Esophagus muscularis mucosa (tissue), 4 donors: ENCODE measurements at regions not wholly inside any gene's neighbourhood (a gene's known extent, or its start where the extent isn't known, plus 50 kb on each side); places are given as distances from the start of the nearest gene placed in this dataset.

Source experiments
- DNase-seq: peaks from one replicate; pipeline ENCODE4 v3.0.0-alpha.2; 2017; ENCODE audit errors: extremely low spot score
- H3K27ac ChIP-seq, 4 donors: fragments of 200-600 bp; sonication (generic); replicated peaks in 1 of 4; 1 replicate in 3 of 4; 2 replicates in 1 of 4; pipeline ENCODE4 v1.5.1; 2016 to 2019; ENCODE audit warnings: mild to moderate bottlenecking in 1 of 4
- H3K27me3 ChIP-seq, 4 donors: fragments of 200-600 bp; sonication (generic); one replicate each; pipeline versions ENCODE4 v1.5.1 to v1.6.0; 2016 to 2019
- H3K36me3 ChIP-seq, 4 donors: fragments of 200-600 bp; sonication (generic); one replicate each; pipeline ENCODE4 v1.5.1; 2016 to 2019
- H3K4me1 ChIP-seq, 4 donors: fragments of 200-600 bp; sonication (generic); one replicate each; pipeline ENCODE4 v1.5.1; 2016 to 2019
- H3K4me3 ChIP-seq, 4 donors: fragments of 200-600 bp; sonication (generic); 1 replicate in 2 of 4; 2 replicates in 2 of 4; pipeline ENCODE4 v1.5.1; 2016 to 2019; ENCODE audit warnings: mild to moderate bottlenecking in 4 of 4, moderate library complexity in 1 of 4
- H3K9me3 ChIP-seq, 4 donors: fragments of 200-600 bp; sonication (generic); 1 replicate in 3 of 4; 2 replicates in 1 of 4; pipeline ENCODE4 v1.5.1; 2016 to 2019
- EP300 ChIP-seq: sonication (generic); formaldehyde crosslinking; IDR thresholded peaks from one replicate; pipeline ENCODE4 v1.6.1; 2017; ENCODE audit warnings: antibody characterized with exemption
- POLR2A ChIP-seq: fragments of 450-650 bp; IDR thresholded peaks from one replicate; pipeline ENCODE4 v1.6.1; 2017; ENCODE audit warnings: antibody characterized with exemption, moderate library complexity, mild to moderate bottlenecking, low read depth
- POLR2AphosphoS5 ChIP-seq, 2 donors: sonication (generic); formaldehyde crosslinking; IDR thresholded peaks; one replicate each; pipeline ENCODE4 v1.6.1; 2017; ENCODE audit warnings: antibody characterized with exemption in 2 of 2
- WGBS: methylation state at CpG from one replicate; pipeline ENCODE4 v1.1.5; 2018; 5-methylcytosine and 5-hydroxymethylcytosine counted together
- intact Hi-C: fragments of 100-400 bp; cut with DNase I; formaldehyde crosslinking; loops from one replicate; pipeline ENCODE4 v1.15.1; 2023
- TF ChIP-seq, protein P1 (sequence below), 3 experiments: fragments of 200-600 bp in 2 of 3; fragments of 450-650 bp in 1 of 3; sonication (generic) in 2 of 3; IDR thresholded peaks; one replicate each; pipeline ENCODE4 v1.5.1; 2017 to 2019; ENCODE audit warnings: antibody characterized with exemption in 3 of 3, mild to moderate bottlenecking in 2 of 3, moderate library complexity in 1 of 3

DNA sequence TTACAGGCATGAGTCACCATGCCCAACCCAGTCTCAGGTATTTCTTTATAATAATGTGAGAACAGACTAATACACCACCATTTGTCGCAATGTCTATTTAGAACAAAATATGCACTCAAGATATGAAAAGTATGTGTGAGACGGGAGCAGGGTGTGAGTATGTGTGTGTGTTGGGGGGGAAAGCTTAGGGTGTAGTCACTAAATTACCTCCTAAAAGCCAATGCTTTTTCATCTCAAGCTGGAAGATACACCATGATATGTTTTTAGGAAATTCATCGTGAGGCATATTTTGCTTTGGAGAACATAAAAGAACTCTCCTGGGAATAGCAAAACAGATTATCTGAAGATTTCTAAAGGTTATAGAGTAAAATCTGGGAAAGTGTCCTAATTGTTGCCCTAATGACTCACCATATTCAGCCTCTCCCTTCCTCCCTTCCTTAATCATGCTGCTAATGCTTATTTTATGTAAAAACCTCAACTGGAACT lies 262.7 kb downstream of the PDHA2 start:
- intact Hi-C loops: no loop called here
- TF ChIP-seq POLR2AphosphoS5 (IDR thresholded peaks at IDR 0.05) (no peak), EP300 (no peak), POLR2A (no peak)
- TF ChIP-seq, protein P1, sequence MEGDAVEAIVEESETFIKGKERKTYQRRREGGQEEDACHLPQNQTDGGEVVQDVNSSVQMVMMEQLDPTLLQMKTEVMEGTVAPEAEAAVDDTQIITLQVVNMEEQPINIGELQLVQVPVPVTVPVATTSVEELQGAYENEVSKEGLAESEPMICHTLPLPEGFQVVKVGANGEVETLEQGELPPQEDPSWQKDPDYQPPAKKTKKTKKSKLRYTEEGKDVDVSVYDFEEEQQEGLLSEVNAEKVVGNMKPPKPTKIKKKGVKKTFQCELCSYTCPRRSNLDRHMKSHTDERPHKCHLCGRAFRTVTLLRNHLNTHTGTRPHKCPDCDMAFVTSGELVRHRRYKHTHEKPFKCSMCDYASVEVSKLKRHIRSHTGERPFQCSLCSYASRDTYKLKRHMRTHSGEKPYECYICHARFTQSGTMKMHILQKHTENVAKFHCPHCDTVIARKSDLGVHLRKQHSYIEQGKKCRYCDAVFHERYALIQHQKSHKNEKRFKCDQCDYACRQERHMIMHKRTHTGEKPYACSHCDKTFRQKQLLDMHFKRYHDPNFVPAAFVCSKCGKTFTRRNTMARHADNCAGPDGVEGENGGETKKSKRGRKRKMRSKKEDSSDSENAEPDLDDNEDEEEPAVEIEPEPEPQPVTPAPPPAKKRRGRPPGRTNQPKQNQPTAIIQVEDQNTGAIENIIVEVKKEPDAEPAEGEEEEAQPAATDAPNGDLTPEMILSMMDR (IDR thresholded peaks at IDR 0.05): no peak
- Histone ChIP-seq H3K27me3 (no peaks in the 10 kb centered on the region), H3K4me1 (no peaks in the 10 kb centered on the region), H3K4me3 (no peak overlapping the region), H3K36me3 (no peaks in the 10 kb centered on the region), H3K9me3 (no peaks in the 10 kb centered on the region), H3K27ac (no peak overlapping the region)
- no peak for DNase-seq
- 82% methylated on average over 3 of the region's 3 CpGs for WGBS

DNA sequence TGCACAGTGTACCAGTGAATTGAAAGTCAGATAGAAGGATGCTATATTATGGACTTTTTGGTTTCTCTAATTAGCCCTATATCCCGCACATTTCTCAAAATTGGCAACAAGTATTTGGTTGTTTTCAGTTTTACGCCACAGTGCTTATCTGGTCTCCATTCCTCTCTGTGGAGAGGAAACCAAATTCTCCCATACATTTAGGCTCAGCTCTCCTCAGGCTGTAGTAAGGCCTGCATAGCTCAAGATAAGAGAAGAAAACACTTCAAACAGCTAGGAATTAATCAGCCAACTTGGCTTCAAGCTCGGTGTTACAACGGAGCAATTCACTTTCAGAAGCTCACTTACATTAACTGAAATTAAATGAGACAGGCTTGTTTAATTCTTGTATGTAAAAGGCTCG lies 263.2 kb downstream of the PDHA2 start:
- 64% methylated on average over 5 of the region's 5 CpGs for WGBS
- TF ChIP-seq POLR2AphosphoS5 (IDR thresholded peaks at IDR 0.05): no peak
- no peak for TF ChIP-seq POLR2A
- TF ChIP-seq, protein P1 (IDR thresholded peaks at IDR 0.05): no peak
- no peak for TF ChIP-seq EP300
- H3K4me1 ChIP-seq: no peaks in the 10 kb centered on the region
- no peak overlapping the region for H3K4me3 ChIP-seq
- H3K9me3 ChIP-seq: no peaks in the 10 kb centered on the region
- intact Hi-C loops: no loop called here
- DNase-seq: no peak
- no peaks in the 10 kb centered on the region for H3K36me3 ChIP-seq
- no peaks in the 10 kb centered on the region for H3K27me3 ChIP-seq
- no peak overlapping the region for H3K27ac ChIP-seq

DNA sequence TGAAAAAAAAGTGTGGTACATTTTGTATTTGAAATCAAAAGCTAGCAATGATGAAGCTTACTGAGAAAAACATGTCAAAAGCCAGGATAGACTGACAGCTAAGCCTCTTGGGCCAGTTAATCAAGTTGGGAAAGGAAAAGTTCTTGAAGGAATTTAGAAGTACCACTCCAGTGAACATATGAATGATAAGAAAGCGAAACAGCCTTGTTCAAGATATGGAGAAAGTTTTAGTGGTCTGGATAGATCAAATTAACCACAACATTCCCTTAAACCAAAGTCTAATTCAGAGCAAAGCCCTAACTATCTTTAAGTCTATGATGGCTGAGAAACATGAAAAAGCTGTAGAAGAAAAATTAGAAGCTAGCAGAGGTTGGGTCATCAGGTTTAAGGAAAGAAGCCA lies 268.3 kb downstream of the PDHA2 start:
- Histone ChIP-seq H3K27me3 (no peaks in the 10 kb centered on the region), H3K4me3 (no peak overlapping the region), H3K27ac (no peak overlapping the region), H3K36me3 (no peaks in the 10 kb centered on the region), H3K9me3 (peaks cover 0 to 4% (median 0%) of the 10 kb centered on the region in 4 donors), H3K4me1 (no peaks in the 10 kb centered on the region)
- TF ChIP-seq EP300: no peak
- TF ChIP-seq, protein P1 (IDR thresholded peaks at IDR 0.05): no peak
- no peak for TF ChIP-seq POLR2AphosphoS5 (IDR thresholded peaks at IDR 0.05)
- TF ChIP-seq POLR2A: no peak
- WGBS: 93% methylated on average over 1 of the region's 1 CpG
- no peak for DNase-seq
- intact Hi-C loops: no loop called here

DNA sequence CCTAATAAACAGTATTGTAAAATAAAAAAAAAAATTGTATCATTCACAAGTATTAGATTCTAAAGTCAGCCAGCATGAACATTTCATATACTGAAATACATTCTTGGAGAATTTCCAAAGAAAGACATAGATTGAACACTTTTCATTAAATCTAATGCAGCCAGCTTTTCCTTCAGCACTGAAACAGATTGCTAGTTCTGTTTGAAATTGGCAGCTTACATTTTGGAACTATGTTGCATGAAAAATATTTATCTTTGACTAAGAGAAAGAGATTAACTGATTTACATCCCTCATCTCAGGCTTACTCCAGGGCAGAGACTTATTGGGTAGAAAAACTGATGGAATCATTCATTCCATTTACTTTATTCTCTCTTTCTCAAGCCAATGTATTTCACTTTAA lies 272.7 kb downstream of the PDHA2 start:
- no peak for DNase-seq
- Histone ChIP-seq H3K4me1 (no peaks in the 10 kb centered on the region), H3K36me3 (no peaks in the 10 kb centered on the region), H3K9me3 (peaks cover 0 to 4% (median 0%) of the 10 kb centered on the region in 4 donors), H3K27me3 (no peaks in the 10 kb centered on the region), H3K27ac (no peak overlapping the region), H3K4me3 (no peak overlapping the region)
- intact Hi-C loops: no loop called here
- TF ChIP-seq, protein P1 (IDR thresholded peaks at IDR 0.05): no peak
- TF ChIP-seq EP300 (no peak), POLR2A (no peak), POLR2AphosphoS5 (IDR thresholded peaks at IDR 0.05) (no peak)

DNA sequence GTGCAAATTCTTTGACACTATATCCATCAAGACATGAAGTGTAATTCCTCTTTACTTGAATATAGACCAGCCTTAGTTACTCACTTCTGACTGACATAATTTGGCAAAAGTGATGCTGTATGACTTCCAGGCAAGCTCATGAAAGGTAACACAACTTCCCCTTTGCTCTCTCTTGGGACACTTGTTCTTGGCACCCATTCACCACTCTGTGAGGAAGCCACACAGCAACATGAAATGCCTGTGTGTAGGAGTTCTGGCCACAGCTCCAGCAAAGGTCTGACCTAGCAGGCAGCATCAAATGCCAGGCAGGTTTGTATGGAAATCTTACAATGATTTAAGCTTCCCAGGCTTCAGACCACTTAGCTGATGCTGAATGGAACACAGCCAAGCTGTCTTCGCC lies 280.3 kb downstream of the PDHA2 start:
- Histone ChIP-seq H3K4me1 (no peaks in the 10 kb centered on the region), H3K27me3 (no peaks in the 10 kb centered on the region), H3K9me3 (no peaks in the 10 kb centered on the region), H3K36me3 (no peaks in the 10 kb centered on the region), H3K27ac (no peak overlapping the region), H3K4me3 (no peak overlapping the region)
- TF ChIP-seq, protein P1 (IDR thresholded peaks at IDR 0.05): no peak
- TF ChIP-seq POLR2AphosphoS5 (IDR thresholded peaks at IDR 0.05): no peak
- TF ChIP-seq EP300: no peak
- TF ChIP-seq POLR2A: no peak
- intact Hi-C loops: no loop called here
- no peak for DNase-seq
- WGBS: 89% methylated on average over 1 of the region's 1 CpG
